HG02870 (cell line): ENCODE measurements at regions not wholly inside any gene's neighbourhood (a gene's known extent, or its start where the extent isn't known, plus 50 kb on each side); places are given as distances from the start of the nearest gene placed in this dataset.
A peak's percentile ranks its signal among the peaks of the same experiment; 100 is the strongest.
"Not testable (repeated sequence)": the region's sequence is repeated elsewhere in the genome, so short reads cannot be mapped to it uniquely, and the experiment has no call there.

ENCODE experiments used
- ATAC-seq: cut with Tn5 transposase; IDR thresholded peaks from one replicate; pipeline ENCODE4 v1.9.1; 2021; ENCODE audit warnings: mild to moderate bottlenecking, moderate library complexity; ENCODE audit not compliant: unreplicated experiment

GRCh38 chr4:138636781-138637180 is 378.8 kb upstream of the NOCT start:
- no peak for ATAC-seq

- ATAC-seq = no peak
These were observed 380.7 kb upstream of the NOCT start for GRCh38 chr4:138634915-138635314.

- ATAC-seq = no peak
These were observed 382.0 kb upstream of the NOCT start for GRCh38 chr4:138633580-138633904.

GRCh38 chr4:138632856-138633579 is 382.6 kb upstream of the NOCT start:
- ATAC-seq = no peak

GRCh38 chr4:138630666-138631065 is 384.9 kb upstream of the NOCT start:
- ATAC-seq = no peak

- ATAC-seq = no peak
These were observed 385.9 kb upstream of the NOCT start for GRCh38 chr4:138629669-138630068.

- ATAC-seq = no peak
These were observed 384.9 kb upstream of the SLC7A11 start for GRCh38 chr4:138627096-138627495.

- ATAC-seq = not testable (repeated sequence)
These were observed 380.2 kb upstream of the SLC7A11 start for GRCh38 chr4:138622362-138622761.

GRCh38 chr4:138616775-138617174 is 374.6 kb upstream of the SLC7A11 start:
- ATAC-seq = no peak

GRCh38 chr4:138614398-138615142 is 372.4 kb upstream of the SLC7A11 start:
- no peak for ATAC-seq

GRCh38 chr4:138612428-138612827 is 370.3 kb upstream of the SLC7A11 start:
- no peak for ATAC-seq

- no peak for ATAC-seq
These were observed 369.6 kb upstream of the SLC7A11 start for GRCh38 chr4:138611721-138612120.

GRCh38 chr4:138611017-138611416 is 368.9 kb upstream of the SLC7A11 start:
- no peak for ATAC-seq

GRCh38 chr4:138609943-138610350 is 367.8 kb upstream of the SLC7A11 start:
- ATAC-seq = no peak

- ATAC-seq = no peak
These were observed 362.4 kb upstream of the SLC7A11 start for GRCh38 chr4:138604556-138604955.

GRCh38 chr4:138602664-138603063 is 360.5 kb upstream of the SLC7A11 start:
- ATAC-seq = no peak

GRCh38 chr4:138599965-138600364 is 357.8 kb upstream of the SLC7A11 start:
- peak; percentile 91 for ATAC-seq

- ATAC-seq = no peak
These were observed 356.1 kb upstream of the SLC7A11 start for GRCh38 chr4:138598226-138598625.

- ATAC-seq = no peak
These were observed 354.7 kb upstream of the SLC7A11 start for GRCh38 chr4:138596896-138597295.

- no peak for ATAC-seq
These were observed 353.7 kb upstream of the SLC7A11 start for GRCh38 chr4:138595731-138596460.

- ATAC-seq = no peak
These were observed 353.0 kb upstream of the SLC7A11 start for GRCh38 chr4:138595171-138595570.

GRCh38 chr4:138592796-138593195 is 350.6 kb upstream of the SLC7A11 start:
- no peak for ATAC-seq
